HL-60 (cell line): ENCODE measurements at regions not wholly inside any gene's neighbourhood (a gene's known extent, or its start where the extent isn't known, plus 50 kb on each side); places are given as distances from the start of the nearest gene placed in this dataset.

Experiments
- GABPA ChIP-seq: IDR thresholded peaks from 2 replicates; pipeline ENCODE4 v1.6.1; 2012; ENCODE audit warnings: low read depth
- POLR2AphosphoS5 ChIP-seq: IDR thresholded peaks from 2 replicates; pipeline ENCODE4 v1.6.1; 2012; ENCODE audit warnings: low read depth
- REST ChIP-seq: IDR thresholded peaks from 2 replicates; pipeline ENCODE4 v1.6.1; 2012; ENCODE audit warnings: low read depth; ENCODE audit not compliant: insufficient replicate concordance
- SPI1 ChIP-seq: IDR thresholded peaks from 2 replicates; pipeline ENCODE4 v1.6.1; 2012; ENCODE audit warnings: low read depth, mild to moderate bottlenecking, borderline replicate concordance
- TF ChIP-seq, protein P1 (sequence below): IDR thresholded peaks from one replicate; pipeline ENCODE4 v1.5.1; 2011; ENCODE audit warnings: low read length, control low read depth, inconsistent platforms; ENCODE audit not compliant: insufficient read depth

DNA sequence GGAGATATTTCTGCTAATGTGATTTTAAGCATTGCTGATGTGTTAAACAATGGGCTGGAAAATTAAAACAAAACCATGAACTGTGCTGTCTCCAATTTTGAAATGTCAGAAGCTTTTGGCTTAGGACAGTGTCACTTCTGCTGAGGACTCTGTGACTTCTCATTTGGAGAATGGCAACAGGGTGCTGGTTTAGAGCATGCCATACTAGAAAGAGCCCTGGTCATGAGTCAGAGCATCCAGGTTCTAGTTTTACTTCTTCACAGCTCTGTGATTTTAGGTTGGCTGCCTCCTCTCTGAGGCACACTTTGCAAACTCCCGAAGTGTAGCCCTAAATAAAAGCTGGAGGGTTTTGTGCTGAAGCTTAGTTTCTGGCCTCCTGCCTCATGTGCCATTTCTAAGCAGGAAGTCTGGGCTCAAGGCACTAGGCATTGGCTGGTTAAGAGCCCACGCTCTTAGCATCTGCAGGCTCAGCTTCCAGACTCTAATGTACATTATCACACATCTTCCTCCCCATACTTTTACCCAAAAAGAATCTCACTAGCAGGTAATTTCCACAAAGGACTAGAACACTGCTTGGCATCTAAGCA lies 193.8 kb downstream of the CNTN3 start:
- TF ChIP-seq, protein P1, sequence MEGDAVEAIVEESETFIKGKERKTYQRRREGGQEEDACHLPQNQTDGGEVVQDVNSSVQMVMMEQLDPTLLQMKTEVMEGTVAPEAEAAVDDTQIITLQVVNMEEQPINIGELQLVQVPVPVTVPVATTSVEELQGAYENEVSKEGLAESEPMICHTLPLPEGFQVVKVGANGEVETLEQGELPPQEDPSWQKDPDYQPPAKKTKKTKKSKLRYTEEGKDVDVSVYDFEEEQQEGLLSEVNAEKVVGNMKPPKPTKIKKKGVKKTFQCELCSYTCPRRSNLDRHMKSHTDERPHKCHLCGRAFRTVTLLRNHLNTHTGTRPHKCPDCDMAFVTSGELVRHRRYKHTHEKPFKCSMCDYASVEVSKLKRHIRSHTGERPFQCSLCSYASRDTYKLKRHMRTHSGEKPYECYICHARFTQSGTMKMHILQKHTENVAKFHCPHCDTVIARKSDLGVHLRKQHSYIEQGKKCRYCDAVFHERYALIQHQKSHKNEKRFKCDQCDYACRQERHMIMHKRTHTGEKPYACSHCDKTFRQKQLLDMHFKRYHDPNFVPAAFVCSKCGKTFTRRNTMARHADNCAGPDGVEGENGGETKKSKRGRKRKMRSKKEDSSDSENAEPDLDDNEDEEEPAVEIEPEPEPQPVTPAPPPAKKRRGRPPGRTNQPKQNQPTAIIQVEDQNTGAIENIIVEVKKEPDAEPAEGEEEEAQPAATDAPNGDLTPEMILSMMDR, result no peak
- TF ChIP-seq POLR2AphosphoS5, result no peak
- no peak for TF ChIP-seq REST
- no peak for TF ChIP-seq GABPA
- no peak for TF ChIP-seq SPI1
